ENCODE measurements at regions not wholly inside any gene's neighbourhood (a gene's known extent, or its start where the extent isn't known, plus 50 kb on each side); places are given as distances from the start of the nearest gene placed in this dataset.

- TF ChIP-seq NR2F2 (IDR thresholded peaks at IDR 0.05), result no peak
- TF ChIP-seq RXRA (IDR thresholded peaks at IDR 0.05), result no peak
- TF ChIP-seq REST (IDR thresholded peaks at IDR 0.05), result no peak
- TF ChIP-seq HNF4A (conservative IDR thresholded peaks at IDR 0.05), result no peak
Measured at GRCh38 chr17:70775679-70776078, 606.3 kb downstream of the KCNJ2 start (continued).

- DNase-seq (ENCODE audit: low spot score), result no peak
- Histone ChIP-seq H3K4me3 (ENCODE audit: low read depth in 1 of 3, low read length in 3 of 3) (no peak overlapping the region), H3K27me3 (ENCODE audit: control insufficient read depth in 4 of 4, insufficient read depth in 4 of 4, low read length in 3 of 4) (no peaks in the 10 kb centered on the region), H3K36me3 (ENCODE audit: control insufficient read depth in 4 of 4, insufficient read depth in 3 of 4, low read depth in 1 of 4, low read length in 3 of 4) (no peaks in the 10 kb centered on the region), H3K9ac (ENCODE audit: low read depth in 1 of 2, low read length in 2 of 2) (no peak overlapping the region), H3K4me1 (ENCODE audit: control insufficient read depth in 4 of 4, insufficient read depth in 4 of 4, low read length in 3 of 4) (peaks cover 0 to 4% (median 0%) of the 10 kb centered on the region in 4 donors), H3K9me3 (ENCODE audit: control insufficient read depth in 4 of 4, low read length in 3 of 4) (no peaks in the 10 kb centered on the region), H3K27ac (ENCODE audit: low read depth in 1 of 2, low read length in 2 of 2) (no peak overlapping the region)
- no peak for TF ChIP-seq FOXA2 (IDR thresholded peaks at IDR 0.05)
- TF ChIP-seq HNF4G (IDR thresholded peaks at IDR 0.05), result no peak
- no peak for TF ChIP-seq NR2F2 (IDR thresholded peaks at IDR 0.05)
- no peak for TF ChIP-seq ATF3 (IDR thresholded peaks at IDR 0.05)
- TF ChIP-seq JUND (IDR thresholded peaks at IDR 0.05), result no peak
- no peak for TF ChIP-seq YY1 (IDR thresholded peaks at IDR 0.05)
- TF ChIP-seq HNF4A (conservative IDR thresholded peaks at IDR 0.05), result no peak
- no peak for TF ChIP-seq EGR1 (IDR thresholded peaks at IDR 0.05; ENCODE audit: low read depth in 2 of 2)
- TF ChIP-seq MAX (IDR thresholded peaks at IDR 0.05), result no peak
- TF ChIP-seq GABPA (IDR thresholded peaks at IDR 0.05 in 1 of 2, conservative IDR thresholded peaks at IDR 0.05 in 1 of 2), result no peak
- no peak for TF ChIP-seq REST (IDR thresholded peaks at IDR 0.05)
- TF ChIP-seq RAD21 (IDR thresholded peaks at IDR 0.05), result no peak
- TF ChIP-seq TAF1 (conservative IDR thresholded peaks at IDR 0.05), result no peak
- TF ChIP-seq SP1 (IDR thresholded peaks at IDR 0.05), result no peak
- TF ChIP-seq FOXA1 (IDR thresholded peaks at IDR 0.05), result no peak
- WGBS, result 82% methylated on average over 3 of the region's 3 CpGs
Measured at GRCh38 chr17:70776441-70776840, 607.1 kb downstream of the KCNJ2 start.

All from liver (tissue), 7 donors.